ENCODE measurements at regions not wholly inside any gene's neighbourhood (a gene's known extent, or its start where the extent isn't known, plus 50 kb on each side); places are given as distances from the start of the nearest gene placed in this dataset.

- H3K27ac ChIP-seq: peak overlapping the region in 3 of 4 donors; percentile 60 to 61 (median 60)
- in situ Hi-C loops (cut with MboI; ENCODE audit: low pct_ligation_motif_present in 1 of 4, low pct_unique_long_range_greater_than_20kb in 1 of 4, low sequenced_read_pairs in 3 of 4): no loop called here
These were observed 222.0 kb upstream of the KLF4 start for GRCh38 chr9:107711542-107711941.

GRCh38 chr9:107710953-107711352 lies 221.4 kb upstream of the KLF4 start:
- Histone ChIP-seq H3K4me3 (no peak overlapping the region), H3K9me3 (no peaks in the 10 kb centered on the region), H3K4me1 (peaks cover 0 to 12% (median 0%) of the 10 kb centered on the region in 4 donors), H3K27me3 (no peaks in the 10 kb centered on the region), H3K36me3 (no peaks in the 10 kb centered on the region), H3K27ac (peak overlapping the region in 3 of 4 donors; percentile 3 to 60 (median 42))
- intact Hi-C loops (cut with DNase I; ENCODE audit: low total_unique reads): no loop called here
- in situ Hi-C loops (cut with MboI; ENCODE audit: low pct_ligation_motif_present in 1 of 4, low pct_unique_long_range_greater_than_20kb in 1 of 4, low sequenced_read_pairs in 3 of 4): no loop called here
- WGBS, 2 donors (ENCODE audit: low coverage in 1 of 2): 51 to 100% methylated on average over 1 to 2 of the region's 2 CpGs
- DNase-seq: no peak
- TF ChIP-seq EP300 (IDR thresholded peaks at IDR 0.05; ENCODE audit: low read depth) (no peak), POLR2A (IDR thresholded peaks at IDR 0.05) (no peak), POLR2AphosphoS5 (IDR thresholded peaks at IDR 0.05) (no peak)
- TF ChIP-seq, protein P1, sequence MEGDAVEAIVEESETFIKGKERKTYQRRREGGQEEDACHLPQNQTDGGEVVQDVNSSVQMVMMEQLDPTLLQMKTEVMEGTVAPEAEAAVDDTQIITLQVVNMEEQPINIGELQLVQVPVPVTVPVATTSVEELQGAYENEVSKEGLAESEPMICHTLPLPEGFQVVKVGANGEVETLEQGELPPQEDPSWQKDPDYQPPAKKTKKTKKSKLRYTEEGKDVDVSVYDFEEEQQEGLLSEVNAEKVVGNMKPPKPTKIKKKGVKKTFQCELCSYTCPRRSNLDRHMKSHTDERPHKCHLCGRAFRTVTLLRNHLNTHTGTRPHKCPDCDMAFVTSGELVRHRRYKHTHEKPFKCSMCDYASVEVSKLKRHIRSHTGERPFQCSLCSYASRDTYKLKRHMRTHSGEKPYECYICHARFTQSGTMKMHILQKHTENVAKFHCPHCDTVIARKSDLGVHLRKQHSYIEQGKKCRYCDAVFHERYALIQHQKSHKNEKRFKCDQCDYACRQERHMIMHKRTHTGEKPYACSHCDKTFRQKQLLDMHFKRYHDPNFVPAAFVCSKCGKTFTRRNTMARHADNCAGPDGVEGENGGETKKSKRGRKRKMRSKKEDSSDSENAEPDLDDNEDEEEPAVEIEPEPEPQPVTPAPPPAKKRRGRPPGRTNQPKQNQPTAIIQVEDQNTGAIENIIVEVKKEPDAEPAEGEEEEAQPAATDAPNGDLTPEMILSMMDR (IDR thresholded peaks at IDR 0.05): no peak

More at GRCh38 chr9:107711542-107711941, 222.0 kb upstream of the KLF4 start:
- Histone ChIP-seq H3K9me3 (no peaks in the 10 kb centered on the region), H3K4me3 (no peak overlapping the region), H3K4me1 (peaks cover 0 to 12% (median 0%) of the 10 kb centered on the region in 4 donors), H3K27me3 (no peaks in the 10 kb centered on the region), H3K36me3 (no peaks in the 10 kb centered on the region)
- intact Hi-C loops (cut with DNase I; ENCODE audit: low total_unique reads): no loop called here
- peak; percentile 89 for DNase-seq
- TF ChIP-seq EP300 (IDR thresholded peaks at IDR 0.05; ENCODE audit: low read depth) (no peak), POLR2AphosphoS5 (IDR thresholded peaks at IDR 0.05) (peak in 2 of 3 donors; percentile 71 to 79), POLR2A (IDR thresholded peaks at IDR 0.05) (peak; percentile 14)
- TF ChIP-seq, protein P1 (IDR thresholded peaks at IDR 0.05): no peak
- WGBS, 2 donors (ENCODE audit: low coverage in 1 of 2): 17 to 32% methylated on average over 1 to 6 of the region's 6 CpGs

DNA sequence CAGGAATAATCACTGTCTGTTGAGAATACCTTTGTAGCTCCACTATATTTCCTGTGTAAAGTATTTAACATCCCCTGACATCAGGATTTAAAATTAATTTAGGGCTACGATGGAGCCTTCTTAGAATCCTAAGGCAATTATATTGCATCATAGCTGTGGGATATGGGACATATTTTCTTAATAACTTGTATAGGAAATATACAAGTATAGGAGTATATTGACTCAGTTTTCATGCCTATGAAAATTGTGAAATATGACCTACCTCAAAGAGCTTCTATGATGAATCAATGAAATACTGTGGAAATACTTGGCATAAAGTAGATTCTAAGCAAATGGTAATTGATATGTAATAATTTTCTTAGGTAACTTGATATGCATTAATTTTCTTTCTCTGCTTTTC lies 221.0 kb upstream of the KLF4 start:
- Histone ChIP-seq H3K9me3 (no peaks in the 10 kb centered on the region), H3K4me3 (no peak overlapping the region), H3K27ac (peak overlapping the region in 1 of 4 donors; percentile 42), H3K36me3 (no peaks in the 10 kb centered on the region), H3K27me3 (no peaks in the 10 kb centered on the region), H3K4me1 (peaks cover 0 to 12% (median 0%) of the 10 kb centered on the region in 4 donors)
- no peak for DNase-seq
- intact Hi-C loops (cut with DNase I; ENCODE audit: low total_unique reads): no loop called here
- WGBS, 2 donors (ENCODE audit: low coverage in 1 of 2): 66 to 88% methylated on average over 1 of the region's 1 CpG
- TF ChIP-seq, protein P1 (IDR thresholded peaks at IDR 0.05): no peak
- no peak for TF ChIP-seq POLR2AphosphoS5 (IDR thresholded peaks at IDR 0.05)
- TF ChIP-seq POLR2A (IDR thresholded peaks at IDR 0.05): no peak
- TF ChIP-seq EP300 (IDR thresholded peaks at IDR 0.05; ENCODE audit: low read depth): no peak
- in situ Hi-C loops (cut with MboI; ENCODE audit: low pct_ligation_motif_present in 1 of 4, low pct_unique_long_range_greater_than_20kb in 1 of 4, low sequenced_read_pairs in 3 of 4): no loop called here

DNA sequence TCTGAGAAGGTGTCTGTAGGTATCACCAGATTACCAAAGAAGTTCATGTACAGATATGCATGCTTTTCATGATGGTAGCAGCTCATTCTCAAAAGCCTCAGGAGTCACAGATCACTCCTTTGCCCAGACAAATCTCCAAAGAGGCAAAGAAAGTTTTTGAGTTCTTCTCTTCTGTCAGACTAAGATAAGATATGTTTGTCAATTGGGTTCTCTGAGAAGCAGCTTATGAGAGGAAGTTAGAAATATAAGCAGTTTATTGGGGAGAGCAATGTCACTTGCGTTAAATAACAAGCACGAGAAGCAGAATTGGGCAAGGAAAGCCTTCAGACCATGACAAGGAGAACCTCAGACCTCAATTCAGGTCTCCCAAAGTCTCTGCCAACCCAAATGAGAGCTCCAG lies 219.2 kb upstream of the KLF4 start:
- in situ Hi-C loops (cut with MboI; ENCODE audit: low pct_ligation_motif_present in 1 of 4, low pct_unique_long_range_greater_than_20kb in 1 of 4, low sequenced_read_pairs in 3 of 4) (no loop called here), intact Hi-C loops (cut with DNase I; ENCODE audit: low total_unique reads) (no loop called here)
- no peak for DNase-seq
- no peak overlapping the region for H3K27ac ChIP-seq
- no peak overlapping the region for H3K4me3 ChIP-seq
- TF ChIP-seq POLR2A (IDR thresholded peaks at IDR 0.05) (no peak), EP300 (IDR thresholded peaks at IDR 0.05; ENCODE audit: low read depth) (no peak), POLR2AphosphoS5 (IDR thresholded peaks at IDR 0.05) (no peak)
- TF ChIP-seq, protein P1 (IDR thresholded peaks at IDR 0.05): no peak
- WGBS, 2 donors (ENCODE audit: low coverage in 1 of 2): 84 to 93% methylated on average over 2 of the region's 2 CpGs
- no peaks in the 10 kb centered on the region for H3K36me3 ChIP-seq
- no peaks in the 10 kb centered on the region for H3K9me3 ChIP-seq
- H3K27me3 ChIP-seq: no peaks in the 10 kb centered on the region
- H3K4me1 ChIP-seq: peaks cover 0 to 12% (median under 1%) of the 10 kb centered on the region in 4 donors

Measured in transverse colon (tissue), 4 donors.